ENCODE measurements at regions not wholly inside any gene's neighbourhood (a gene's known extent, or its start where the extent isn't known, plus 50 kb on each side); places are given as distances from the start of the nearest gene placed in this dataset.

- Histone ChIP-seq H3K27me3 (ENCODE audit: insufficient read depth, low read length) (0 out of 2 replicates have a peak, but pooled peaks cover 4% of the 10 kb centered on the region), H3K9me2 (ENCODE audit: low read depth, low read length) (no peaks in the 10 kb centered on the region), H3K4me2 (ENCODE audit: low read length) (no peak overlapping the region), H3K36me3 (ENCODE audit: insufficient read depth, low read length) (no peaks in the 10 kb centered on the region), H3K27ac (ENCODE audit: low read depth, low read length, poor library complexity, severe bottlenecking) (no peak overlapping the region), H3F3A (ENCODE audit: insufficient read depth, low read length) (no peaks in the 10 kb centered on the region), H4K20me1 (ENCODE audit: insufficient read depth, low read length) (no peaks in the 10 kb centered on the region), H3K9ac (ENCODE audit: low read length) (no peak overlapping the region), H3K9me3 (ENCODE audit: low read length) (no peaks in the 10 kb centered on the region), H3K4me1 (ENCODE audit: insufficient read depth, low read length, severe bottlenecking) (no peaks in the 10 kb centered on the region), H2AFZ (ENCODE audit: low read length) (no peak overlapping the region), H3K4me3 (ENCODE audit: low read depth, low read length, poor library complexity, severe bottlenecking) (no peak overlapping the region), H3K79me2 (ENCODE audit: insufficient read depth, low read length) (no peaks in the 10 kb centered on the region)
- no peak for TF ChIP-seq CTCF (IDR thresholded peaks at IDR 0.05; ENCODE audit: low read length)
- no peak for TF ChIP-seq EZH2 (IDR thresholded peaks at IDR 0.05; ENCODE audit: borderline replicate concordance, low read length)
These were observed 119.1 kb downstream of the NDUFA10 start for GRCh38 chr2:239905884-239906654.

- H3K4me2 ChIP-seq (ENCODE audit: low read length): no peak overlapping the region
- no peak overlapping the region for H3K4me3 ChIP-seq (ENCODE audit: low read depth, low read length, poor library complexity, severe bottlenecking)
- H4K20me1 ChIP-seq (ENCODE audit: insufficient read depth, low read length): no peaks in the 10 kb centered on the region
- no peaks in the 10 kb centered on the region for H3K9me2 ChIP-seq (ENCODE audit: low read depth, low read length)
- no peaks in the 10 kb centered on the region for H3K79me2 ChIP-seq (ENCODE audit: insufficient read depth, low read length)
- 0 out of 2 replicates have a peak, but pooled peaks cover 4% of the 10 kb centered on the region for H3K27me3 ChIP-seq (ENCODE audit: insufficient read depth, low read length)
- H3K9me3 ChIP-seq (ENCODE audit: low read length): no peaks in the 10 kb centered on the region
- no peaks in the 10 kb centered on the region for H3K36me3 ChIP-seq (ENCODE audit: insufficient read depth, low read length)
- no peak overlapping the region for H3K27ac ChIP-seq (ENCODE audit: low read depth, low read length, poor library complexity, severe bottlenecking)
- no peaks in the 10 kb centered on the region for H3F3A ChIP-seq (ENCODE audit: insufficient read depth, low read length)
- H2AFZ ChIP-seq (ENCODE audit: low read length): no peak overlapping the region
- no peak overlapping the region for H3K9ac ChIP-seq (ENCODE audit: low read length)
- TF ChIP-seq CTCF (IDR thresholded peaks at IDR 0.05; ENCODE audit: low read length): no peak
- H3K4me1 ChIP-seq (ENCODE audit: insufficient read depth, low read length, severe bottlenecking): no peaks in the 10 kb centered on the region
These were observed 119.8 kb downstream of the NDUFA10 start for GRCh38 chr2:239905306-239905705.

- 0 out of 2 replicates have a peak, but pooled peaks cover 4% of the 10 kb centered on the region for H3K27me3 ChIP-seq (ENCODE audit: insufficient read depth, low read length)
- H3K4me3 ChIP-seq (ENCODE audit: low read depth, low read length, poor library complexity, severe bottlenecking): no peak overlapping the region
- H3K9ac ChIP-seq (ENCODE audit: low read length): no peak overlapping the region
- no peak for TF ChIP-seq CTCF (IDR thresholded peaks at IDR 0.05; ENCODE audit: low read length)
- TF ChIP-seq EZH2 (IDR thresholded peaks at IDR 0.05; ENCODE audit: borderline replicate concordance, low read length): no peak
- no peak overlapping the region for H3K27ac ChIP-seq (ENCODE audit: low read depth, low read length, poor library complexity, severe bottlenecking)
- no peak overlapping the region for H3K4me2 ChIP-seq (ENCODE audit: low read length)
- no peaks in the 10 kb centered on the region for H3F3A ChIP-seq (ENCODE audit: insufficient read depth, low read length)
- H3K36me3 ChIP-seq (ENCODE audit: insufficient read depth, low read length): no peaks in the 10 kb centered on the region
- H3K4me1 ChIP-seq (ENCODE audit: insufficient read depth, low read length, severe bottlenecking): no peaks in the 10 kb centered on the region
- H2AFZ ChIP-seq (ENCODE audit: low read length): no peak overlapping the region
- no peaks in the 10 kb centered on the region for H3K9me2 ChIP-seq (ENCODE audit: low read depth, low read length)
- H4K20me1 ChIP-seq (ENCODE audit: insufficient read depth, low read length): no peaks in the 10 kb centered on the region
- no peaks in the 10 kb centered on the region for H3K9me3 ChIP-seq (ENCODE audit: low read length)
- H3K79me2 ChIP-seq (ENCODE audit: insufficient read depth, low read length): no peaks in the 10 kb centered on the region
These were observed 120.6 kb downstream of the NDUFA10 start for GRCh38 chr2:239904496-239904895.

All from OCI-LY1 (cell line).